Gastroesophageal sphincter (tissue), 4 donors: ENCODE measurements at regions not wholly inside any gene's neighbourhood (a gene's known extent, or its start where the extent isn't known, plus 50 kb on each side); places are given as distances from the start of the nearest gene placed in this dataset.

Experiments used
- ATAC-seq: fragments of 150-250 bp; one replicate; pipeline ENCODE4 v1.9.1; 2016; ENCODE audit warnings: mild to moderate bottlenecking, moderate library complexity
- H3K27ac ChIP-seq, 4 donors: fragments of 200-600 bp; sonication (generic) in 3 of 4; 1 replicate in 3 of 4; 2 replicates in 1 of 4; pipeline ENCODE4 v1.5.1; 2016 to 2019
- H3K27me3 ChIP-seq: fragments of 200-600 bp; sonication (generic); one replicate; pipeline ENCODE4 v1.5.1; 2019
- H3K36me3 ChIP-seq, 2 donors: fragments of 200-600 bp; sonication (generic); one replicate each; pipeline ENCODE4 v1.5.1; 2019; ENCODE audit warnings: control low read depth in 1 of 2
- H3K4me1 ChIP-seq, 3 donors: fragments of 200-600 bp; sonication (generic); 1 replicate in 2 of 3; 2 replicates in 1 of 3; pipeline ENCODE4 v1.5.1; 2016 to 2019; ENCODE audit warnings: control low read depth in 2 of 3
- H3K4me3 ChIP-seq, 2 donors: fragments of 200-600 bp; sonication (generic); one replicate each; pipeline ENCODE4 v1.5.1; 2019; ENCODE audit warnings: mild to moderate bottlenecking in 1 of 2, moderate library complexity in 1 of 2
- H3K9me3 ChIP-seq, 3 donors: fragments of 200-600 bp; sonication (generic); one replicate each; pipeline ENCODE4 v1.5.1; 2017 to 2019; ENCODE audit warnings: control low read depth in 2 of 3
- EP300 ChIP-seq: sonication (generic); formaldehyde crosslinking; IDR thresholded peaks from one replicate; pipeline ENCODE4 v1.6.1; 2017; ENCODE audit warnings: antibody characterized with exemption, mild to moderate bottlenecking
- POLR2A ChIP-seq, 2 donors: fragments of 450-650 bp; IDR thresholded peaks; one replicate each; pipeline ENCODE4 v1.6.1; 2017; ENCODE audit warnings: antibody characterized with exemption in 2 of 2, mild to moderate bottlenecking in 2 of 2, moderate library complexity in 1 of 2
- POLR2AphosphoS5 ChIP-seq: sonication (generic); formaldehyde crosslinking; IDR thresholded peaks from one replicate; pipeline ENCODE4 v1.6.1; 2017; ENCODE audit warnings: antibody characterized with exemption
- WGBS, 2 donors: methylation state at CpG; one replicate each; pipeline ENCODE4 v1.1.5; 2018; ENCODE audit warnings: low coverage in 1 of 2; 5-methylcytosine and 5-hydroxymethylcytosine counted together
- TF ChIP-seq, protein P1 (sequence below), 4 experiments: fragments of 200-600 bp in 2 of 4; fragments of 450-650 bp in 2 of 4; sonication (generic) in 1 of 4; IDR thresholded peaks; one replicate each; pipeline ENCODE4 v1.5.1; 2017 to 2019; ENCODE audit warnings: antibody characterized with exemption in 4 of 4, mild to moderate bottlenecking in 2 of 4, moderate library complexity in 2 of 4

DNA sequence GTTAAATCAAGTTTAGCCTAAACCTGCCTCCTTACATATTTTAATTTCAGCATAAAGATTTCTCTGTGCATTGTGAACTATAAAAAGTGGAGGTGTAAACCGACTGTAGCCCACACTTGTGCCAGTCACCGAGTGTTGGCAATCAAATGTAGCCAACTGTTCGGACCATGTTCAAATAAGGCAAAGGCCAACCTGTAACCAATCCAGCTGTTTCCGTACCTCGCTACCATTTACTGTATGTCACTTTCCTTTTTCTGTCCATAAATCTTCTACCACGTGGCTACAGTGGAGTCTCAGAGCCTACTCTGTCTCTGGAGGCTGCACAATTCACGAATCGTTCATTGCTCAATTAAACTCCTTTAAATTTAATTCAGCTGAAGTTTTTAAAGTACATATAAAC, 156.0 kb downstream of the SLC25A46 start:
- ATAC-seq, result no peak
- no peak overlapping the region for H3K27ac ChIP-seq
- H3K4me3 ChIP-seq, result no peak overlapping the region
- no peaks in the 10 kb centered on the region for H3K36me3 ChIP-seq
- TF ChIP-seq, protein P1, sequence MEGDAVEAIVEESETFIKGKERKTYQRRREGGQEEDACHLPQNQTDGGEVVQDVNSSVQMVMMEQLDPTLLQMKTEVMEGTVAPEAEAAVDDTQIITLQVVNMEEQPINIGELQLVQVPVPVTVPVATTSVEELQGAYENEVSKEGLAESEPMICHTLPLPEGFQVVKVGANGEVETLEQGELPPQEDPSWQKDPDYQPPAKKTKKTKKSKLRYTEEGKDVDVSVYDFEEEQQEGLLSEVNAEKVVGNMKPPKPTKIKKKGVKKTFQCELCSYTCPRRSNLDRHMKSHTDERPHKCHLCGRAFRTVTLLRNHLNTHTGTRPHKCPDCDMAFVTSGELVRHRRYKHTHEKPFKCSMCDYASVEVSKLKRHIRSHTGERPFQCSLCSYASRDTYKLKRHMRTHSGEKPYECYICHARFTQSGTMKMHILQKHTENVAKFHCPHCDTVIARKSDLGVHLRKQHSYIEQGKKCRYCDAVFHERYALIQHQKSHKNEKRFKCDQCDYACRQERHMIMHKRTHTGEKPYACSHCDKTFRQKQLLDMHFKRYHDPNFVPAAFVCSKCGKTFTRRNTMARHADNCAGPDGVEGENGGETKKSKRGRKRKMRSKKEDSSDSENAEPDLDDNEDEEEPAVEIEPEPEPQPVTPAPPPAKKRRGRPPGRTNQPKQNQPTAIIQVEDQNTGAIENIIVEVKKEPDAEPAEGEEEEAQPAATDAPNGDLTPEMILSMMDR (IDR thresholded peaks at IDR 0.05), result no peak
- TF ChIP-seq POLR2A (IDR thresholded peaks at IDR 0.05), result no peak
- no peak for TF ChIP-seq EP300
- no peak for TF ChIP-seq POLR2AphosphoS5
- WGBS, 2 donors, result 70 to 76% methylated on average over 8 of the region's 8 CpGs
- no peaks in the 10 kb centered on the region for H3K27me3 ChIP-seq
- no peaks in the 10 kb centered on the region for H3K4me1 ChIP-seq
- H3K9me3 ChIP-seq, result peaks cover 0 to 15% (median 0%) of the 10 kb centered on the region in 3 donors

DNA sequence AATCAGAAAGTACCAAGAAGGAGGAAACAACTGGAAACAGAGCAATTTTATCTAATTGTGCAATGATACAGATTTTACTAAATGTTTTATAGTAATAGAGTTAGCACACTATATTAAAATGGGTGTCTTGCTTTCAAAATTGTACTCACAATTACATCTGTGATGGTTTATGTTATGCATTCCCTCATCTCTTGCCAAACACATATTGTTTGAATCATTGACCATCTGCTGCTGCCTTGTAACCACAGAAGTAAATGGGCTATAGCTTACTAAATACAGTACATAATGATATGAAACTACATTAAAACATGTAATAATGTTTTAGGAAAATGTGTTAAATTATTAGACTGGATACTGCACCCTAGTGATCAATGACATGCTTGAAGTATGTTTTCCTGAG, 158.1 kb downstream of the SLC25A46 start:
- no peak for ATAC-seq
- no peak overlapping the region for H3K27ac ChIP-seq
- TF ChIP-seq, protein P1 (IDR thresholded peaks at IDR 0.05), result no peak
- TF ChIP-seq POLR2AphosphoS5, result no peak

DNA sequence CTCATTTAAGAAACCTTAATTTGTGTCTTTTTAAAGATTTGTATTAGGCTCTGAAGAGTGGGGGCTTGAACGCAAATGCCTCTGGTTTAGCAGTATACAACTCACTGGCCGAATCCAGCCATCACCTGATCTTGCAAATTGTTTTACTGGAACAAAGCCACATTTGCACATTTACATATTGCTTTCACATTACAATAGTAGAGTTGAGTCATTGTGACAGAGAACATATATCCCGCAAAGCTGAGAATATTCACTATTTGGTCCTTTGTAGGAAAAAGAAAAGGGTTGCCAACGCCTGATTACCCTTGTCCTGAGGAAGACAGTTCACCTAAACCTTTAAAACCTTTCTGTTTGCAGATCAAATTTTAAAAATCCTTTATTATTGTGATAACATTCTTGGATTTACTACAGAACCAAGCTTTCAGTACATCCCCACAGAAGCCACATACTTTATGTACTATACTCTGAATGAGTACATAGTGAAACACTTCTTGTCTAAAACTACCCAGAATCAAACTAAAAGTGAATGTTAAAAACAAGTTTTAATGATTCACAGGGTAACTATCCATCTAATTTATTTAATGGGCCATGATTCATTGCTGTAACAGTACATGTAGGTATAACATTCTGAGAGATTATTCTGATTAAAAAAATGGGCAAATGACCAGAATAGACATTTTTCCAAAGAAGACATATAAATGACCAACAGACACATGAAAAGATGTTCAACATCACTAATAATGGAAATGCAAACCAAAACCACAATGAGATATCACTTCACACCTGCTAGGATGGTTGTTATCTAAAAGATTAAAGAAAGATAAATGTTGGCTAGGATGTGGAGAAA, 161.0 kb downstream of the SLC25A46 start:
- H3K36me3 ChIP-seq, result no peaks in the 10 kb centered on the region
- no peak for ATAC-seq
- no peaks in the 10 kb centered on the region for H3K4me1 ChIP-seq
- H3K9me3 ChIP-seq, result no peaks in the 10 kb centered on the region
- H3K27ac ChIP-seq, result no peak overlapping the region
- TF ChIP-seq, protein P1 (IDR thresholded peaks at IDR 0.05), result no peak
- TF ChIP-seq POLR2AphosphoS5, result no peak
- no peak for TF ChIP-seq POLR2A (IDR thresholded peaks at IDR 0.05)
- no peak for TF ChIP-seq EP300
- no peak overlapping the region for H3K4me3 ChIP-seq
- WGBS, 2 donors, result 55 to 71% methylated on average over 4 of the region's 4 CpGs
- no peaks in the 10 kb centered on the region for H3K27me3 ChIP-seq

More for the DNA sequence above, 158.1 kb downstream of the SLC25A46 start:
- no peaks in the 10 kb centered on the region for H3K4me1 ChIP-seq
- no peak overlapping the region for H3K4me3 ChIP-seq
- H3K9me3 ChIP-seq, result no peaks in the 10 kb centered on the region
- H3K36me3 ChIP-seq, result no peaks in the 10 kb centered on the region
- H3K27me3 ChIP-seq, result no peaks in the 10 kb centered on the region

GRCh38 chr5:110900829-110901228, 162.0 kb downstream of the SLC25A46 start:
- H3K27ac ChIP-seq, result no peak overlapping the region
- H3K36me3 ChIP-seq, result no peaks in the 10 kb centered on the region
- no peak overlapping the region for H3K4me3 ChIP-seq
- H3K4me1 ChIP-seq, result no peaks in the 10 kb centered on the region
- ATAC-seq, result no peak
- no peak for TF ChIP-seq POLR2A (IDR thresholded peaks at IDR 0.05)
- TF ChIP-seq, protein P1 (IDR thresholded peaks at IDR 0.05), result no peak
- no peak for TF ChIP-seq EP300
- TF ChIP-seq POLR2AphosphoS5, result no peak
- H3K9me3 ChIP-seq, result no peaks in the 10 kb centered on the region
- 20 to 34% methylated on average over 2 of the region's 2 CpGs for WGBS, 2 donors
- H3K27me3 ChIP-seq, result no peaks in the 10 kb centered on the region

GRCh38 chr5:110903966-110904365, 165.2 kb downstream of the SLC25A46 start:
- ATAC-seq, result no peak
- no peaks in the 10 kb centered on the region for H3K27me3 ChIP-seq
- no peak overlapping the region for H3K27ac ChIP-seq
- no peak overlapping the region for H3K4me3 ChIP-seq
- WGBS, 2 donors, result 60 to 64% methylated on average over 2 to 3 of the region's 3 CpGs
- H3K9me3 ChIP-seq, result no peaks in the 10 kb centered on the region
- no peak for TF ChIP-seq POLR2AphosphoS5
- TF ChIP-seq EP300, result no peak
- TF ChIP-seq, protein P1 (IDR thresholded peaks at IDR 0.05), result no peak
- TF ChIP-seq POLR2A (IDR thresholded peaks at IDR 0.05), result no peak
- H3K36me3 ChIP-seq, result no peaks in the 10 kb centered on the region
- H3K4me1 ChIP-seq, result peaks cover 0 to 2% (median 0%) of the 10 kb centered on the region in 3 donors
